DMS 273 (cell line): ENCODE measurements at regions not wholly inside any gene's neighbourhood (a gene's known extent, or its start where the extent isn't known, plus 50 kb on each side); places are given as distances from the start of the nearest gene placed in this dataset.
A peak's percentile ranks its signal among the peaks of the same experiment; 100 is the strongest.

Experiments
- DNase-seq: peaks from one replicate; lab custom pipeline; 2025; ENCODE audit not compliant: unreplicated experiment; lab: John Stamatoyannopoulos, UW

DNA sequence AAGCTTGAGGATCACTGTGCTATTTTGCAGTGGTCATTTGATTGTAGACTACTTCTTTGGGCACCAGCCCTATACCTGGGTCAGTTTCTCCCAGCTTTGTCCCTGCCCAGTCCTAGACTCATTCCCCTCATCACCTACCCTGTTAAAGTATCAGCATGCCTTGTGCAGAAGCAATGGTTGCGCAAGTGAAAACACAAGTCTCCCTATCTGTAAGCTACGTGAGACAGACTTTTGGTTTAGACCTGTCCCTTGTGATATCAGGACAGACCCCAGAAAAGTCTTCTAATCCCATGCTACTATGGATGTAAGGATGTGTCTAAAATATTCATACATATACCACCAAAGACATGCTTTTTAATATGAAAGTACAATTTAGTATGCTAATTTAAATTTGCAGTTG is 88.8 kb upstream of the ATP2B1 start:
- no peak for DNase-seq

DNA sequence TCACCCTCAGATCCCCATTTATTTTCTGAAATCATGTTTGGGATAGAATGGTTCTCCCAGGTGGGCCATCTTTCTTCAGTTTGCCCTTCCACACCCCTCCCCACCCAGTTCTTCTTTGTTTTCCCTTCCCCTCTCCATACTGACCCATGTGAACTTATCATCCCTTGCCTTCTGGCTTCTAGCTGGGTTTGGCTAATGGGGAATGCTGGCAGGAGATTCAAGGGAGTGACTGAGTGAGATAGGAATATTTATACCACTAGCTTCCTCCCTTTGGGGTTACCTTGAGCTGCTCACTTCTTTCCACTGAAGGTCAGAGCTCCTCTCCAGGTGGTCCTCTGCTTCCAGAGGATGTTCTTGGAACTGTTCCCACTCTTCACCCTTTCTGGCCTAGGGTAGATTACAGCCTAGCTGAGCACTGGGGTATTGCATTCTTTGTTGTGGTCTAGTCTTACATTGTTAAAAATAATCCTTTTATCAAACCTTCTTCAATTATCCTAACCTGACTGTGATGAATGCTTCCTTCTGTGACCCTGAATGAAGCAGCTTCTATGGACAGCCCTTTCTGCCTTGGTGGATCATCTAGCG is 88.3 kb upstream of the ATP2B1 start:
- DNase-seq = no peak

DNA sequence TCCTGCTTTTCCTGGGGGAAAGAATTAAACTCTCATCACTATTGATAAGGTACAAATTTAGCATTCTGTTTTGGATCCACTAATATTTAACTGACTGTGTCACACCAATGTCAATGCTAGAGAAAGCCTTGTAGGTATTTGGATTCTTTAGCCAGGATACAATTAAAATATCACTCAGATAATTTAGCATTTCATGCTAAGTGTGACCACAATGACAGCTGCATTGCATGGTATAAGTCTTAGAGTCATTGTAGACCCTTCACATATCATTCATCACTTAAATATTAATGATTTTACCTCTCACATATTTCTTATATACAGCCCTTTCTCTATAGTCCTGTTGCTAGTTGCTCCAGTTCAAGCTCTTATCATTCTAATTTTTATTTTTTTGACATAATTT is 85.3 kb upstream of the ATP2B1 start:
- DNase-seq = no peak

DNA sequence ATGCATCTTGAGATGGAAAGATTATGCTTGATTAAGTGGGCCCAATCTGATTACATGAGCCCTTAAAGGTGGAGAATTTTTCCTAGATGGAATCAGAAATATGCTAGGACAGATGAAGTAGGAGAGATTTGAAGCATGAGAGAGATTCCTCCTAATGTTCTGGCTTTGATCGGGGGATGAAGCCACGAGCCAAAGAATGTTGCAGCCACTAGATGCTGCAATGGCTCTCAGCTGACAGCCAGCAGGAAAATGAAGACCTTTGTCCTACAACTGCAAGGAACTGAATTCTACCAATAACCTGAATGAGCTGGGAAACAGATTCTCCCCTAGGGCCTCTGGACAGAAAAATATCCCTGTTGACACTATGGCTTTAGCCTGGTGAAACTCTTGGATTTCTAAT is 82.6 kb upstream of the ATP2B1 start:
- no peak for DNase-seq

- no peak for DNase-seq
Measured at GRCh38 chr12:89789862-89790261, 81.2 kb upstream of the ATP2B1 start.

- no peak for DNase-seq
Measured at GRCh38 chr12:89787763-89788162, 79.1 kb upstream of the ATP2B1 start.

GRCh38 chr12:89786177-89786810 is 77.7 kb upstream of the ATP2B1 start:
- no peak for DNase-seq

DNA sequence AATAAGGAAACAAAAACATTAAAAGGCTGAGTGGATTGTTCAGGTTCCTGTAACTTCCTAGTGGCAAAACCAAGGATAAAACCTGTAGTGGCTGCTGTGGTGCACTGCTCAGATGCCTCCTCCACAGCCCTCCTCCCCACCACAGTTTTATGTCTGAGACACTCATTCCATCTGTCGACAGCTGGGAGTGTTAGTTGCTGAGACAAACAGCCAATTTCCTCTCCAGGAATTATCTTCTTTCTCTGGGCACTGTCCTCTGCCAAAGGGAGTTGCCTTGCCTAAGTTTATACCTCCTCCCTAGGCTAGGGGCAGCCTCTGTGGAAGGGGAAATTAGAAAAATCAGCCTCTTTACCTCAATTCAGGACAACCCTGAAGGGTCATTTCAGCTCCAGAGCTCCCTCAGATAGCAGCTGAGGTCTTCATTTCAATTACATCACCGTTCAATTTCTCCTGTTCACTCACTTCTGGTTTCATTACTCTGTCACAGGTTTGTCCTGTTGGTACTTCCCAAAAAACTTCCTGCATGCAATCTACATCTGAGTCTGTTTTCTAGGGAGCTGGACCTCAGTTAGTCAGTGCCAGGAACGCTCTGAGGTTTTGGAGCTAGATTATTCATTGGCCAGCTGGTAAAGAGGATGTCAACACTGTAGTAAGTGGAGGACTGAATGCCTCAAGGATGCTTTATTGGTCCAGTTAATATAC is 74.9 kb upstream of the ATP2B1 start:
- peak; percentile 87 for DNase-seq

- no peak for DNase-seq
Measured at GRCh38 chr12:89782807-89783206, 74.2 kb upstream of the ATP2B1 start.

DNA sequence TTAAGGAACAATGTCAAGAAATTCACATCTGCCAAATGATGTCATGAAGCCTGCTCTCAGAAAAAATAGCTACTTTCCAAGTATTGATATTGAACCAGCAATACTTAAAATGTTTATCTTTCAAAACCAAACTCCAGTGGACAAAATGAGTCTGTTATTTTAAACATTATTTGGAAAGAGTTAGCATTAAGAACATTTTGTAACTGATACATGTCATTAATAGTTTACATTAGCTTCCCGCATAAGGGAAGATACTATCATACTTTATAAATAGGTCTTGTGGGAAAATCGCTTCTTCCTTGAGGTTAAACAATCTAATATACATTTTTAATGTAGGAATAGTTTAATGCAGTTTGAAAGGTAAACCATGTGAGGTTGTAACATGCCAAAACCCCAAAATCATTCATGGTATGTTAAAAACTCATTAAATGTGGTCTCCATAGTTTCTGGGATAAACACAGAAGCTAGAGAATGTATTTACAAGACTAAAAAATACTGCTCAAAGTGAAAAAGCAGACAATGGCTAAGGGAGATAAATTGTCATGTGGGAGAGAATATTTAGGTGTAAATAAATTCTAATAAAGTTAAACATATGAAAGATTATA is 73.4 kb upstream of the ATP2B1 start:
- DNase-seq = no peak

GRCh38 chr12:89781156-89781555 is 72.5 kb upstream of the ATP2B1 start:
- no peak for DNase-seq

DNA sequence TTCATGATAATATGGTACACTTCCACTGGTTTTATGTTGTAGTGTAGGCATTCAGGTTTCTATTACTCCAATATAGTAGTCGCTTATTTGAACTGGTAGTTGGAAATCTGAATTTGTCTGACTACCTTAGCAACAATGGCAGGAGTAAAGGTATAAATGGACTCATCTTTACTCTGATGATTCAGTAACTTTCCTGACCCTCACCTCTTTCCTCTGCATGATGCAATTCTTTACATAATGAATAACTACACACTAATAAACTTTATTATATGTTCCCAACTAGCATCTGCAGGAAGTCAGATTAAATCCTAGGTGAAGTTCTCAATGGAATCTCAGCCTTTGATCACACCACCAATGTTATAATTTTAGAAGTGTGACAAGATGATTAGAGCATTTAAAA is 70.5 kb upstream of the ATP2B1 start:
- no peak for DNase-seq

- DNase-seq = no peak
Measured at GRCh38 chr12:89777733-89778379, 69.2 kb upstream of the ATP2B1 start.

DNA sequence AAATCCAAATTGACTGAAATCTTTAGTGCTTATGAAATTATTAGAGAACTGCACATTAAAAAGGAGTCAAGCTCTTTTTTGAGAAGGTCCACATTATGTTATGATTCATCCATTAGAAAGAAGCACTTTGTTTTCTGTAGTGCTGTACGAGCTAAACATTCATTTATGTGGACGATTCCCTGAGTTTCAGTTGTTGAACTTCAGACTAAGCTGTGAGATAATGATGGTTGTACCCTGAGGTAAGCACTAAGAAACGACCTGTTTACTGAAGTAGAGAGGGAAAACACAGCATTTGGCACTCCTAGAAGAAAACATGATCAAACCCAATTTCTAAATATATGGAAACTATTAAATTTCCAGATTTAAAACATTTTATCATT is 67.3 kb upstream of the ATP2B1 start:
- no peak for DNase-seq

DNA sequence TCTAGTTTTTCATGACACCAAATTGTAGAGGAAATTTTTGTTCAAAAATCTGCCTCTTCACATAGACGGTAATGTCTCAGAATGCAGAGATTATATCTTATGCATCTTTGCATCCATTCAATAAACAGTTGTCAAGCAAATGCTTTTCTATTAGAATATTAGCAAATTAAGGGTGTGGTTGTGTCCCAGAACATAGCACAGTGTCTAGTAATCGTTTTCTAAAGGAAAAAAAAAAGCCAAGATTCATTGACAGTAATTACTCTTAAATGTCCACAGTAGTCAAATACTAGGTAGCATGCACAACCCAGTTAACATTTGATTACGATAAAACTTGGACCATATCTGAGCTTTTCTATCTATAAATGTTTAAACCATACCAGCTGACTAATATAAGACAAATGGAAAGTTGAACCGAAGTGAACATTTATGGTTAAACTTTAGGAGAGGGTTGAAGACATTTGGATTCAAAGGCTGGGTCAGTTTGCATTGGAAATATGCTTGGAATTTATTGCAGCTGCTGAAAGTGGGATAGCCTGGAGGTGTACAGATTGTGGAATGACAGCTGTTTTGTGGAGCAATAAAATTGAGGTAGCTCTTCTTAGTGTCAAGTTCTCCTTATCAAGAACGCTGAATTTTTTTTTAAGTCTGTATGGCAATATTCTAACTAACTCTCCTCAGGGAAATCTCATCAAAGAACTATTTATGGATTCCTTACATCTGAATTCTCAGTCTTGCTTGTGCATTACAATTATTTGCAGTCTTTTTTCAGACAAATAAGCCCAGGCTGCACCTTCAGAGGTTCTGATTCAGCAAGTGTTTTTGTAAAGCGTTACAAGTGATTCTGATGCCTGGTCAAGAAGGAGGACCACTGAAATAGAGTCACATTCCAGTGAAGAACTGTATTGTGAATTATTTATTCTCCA is 66.7 kb upstream of the ATP2B1 start:
- DNase-seq = peak; percentile 30

DNA sequence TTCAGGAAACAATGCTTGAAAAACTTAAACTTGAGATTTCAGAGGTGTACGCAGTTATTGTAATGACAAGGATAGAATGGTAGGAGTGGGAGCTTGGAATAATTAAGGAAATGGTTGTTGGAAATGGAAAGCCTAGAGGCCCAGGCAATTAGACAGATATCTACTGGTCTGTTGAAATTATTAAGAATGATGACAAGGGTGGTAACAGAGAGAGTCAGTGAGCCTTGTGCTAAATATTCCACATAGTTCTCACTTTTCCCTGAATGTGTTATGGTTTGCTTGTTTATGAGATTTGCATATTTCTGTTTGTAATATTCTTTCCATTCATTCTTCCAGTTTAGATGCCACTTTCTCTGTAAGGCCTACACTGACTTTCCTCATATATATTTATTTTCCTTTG is 66.0 kb upstream of the ATP2B1 start:
- no peak for DNase-seq

DNA sequence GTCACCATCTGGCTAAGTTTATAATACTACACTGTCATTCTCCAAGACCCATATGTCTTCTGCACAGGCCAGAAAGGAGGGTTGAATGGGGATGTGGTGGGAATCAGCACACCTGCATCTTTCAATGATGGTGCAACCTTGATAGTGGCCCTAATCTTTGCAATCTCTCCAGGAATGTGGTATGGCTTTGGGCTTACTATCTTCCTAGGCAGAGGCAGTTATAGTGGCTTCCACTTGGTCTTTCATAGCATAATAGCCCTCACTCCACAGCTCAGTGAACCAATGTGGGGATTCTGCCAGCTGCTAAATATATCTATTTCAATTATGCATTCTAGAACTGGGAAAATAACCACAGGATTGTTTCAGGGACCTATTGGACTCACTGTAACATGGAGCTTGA is 61.8 kb upstream of the ATP2B1 start:
- peak; percentile 73 for DNase-seq

- DNase-seq = no peak
Measured at GRCh38 chr12:89769483-89769818, 60.8 kb upstream of the ATP2B1 start.

GRCh38 chr12:89768586-89769482 is 60.2 kb upstream of the ATP2B1 start:
- no peak for DNase-seq
